Glutamatergic neuron (in vitro differentiated cells): ENCODE measurements at regions not wholly inside any gene's neighbourhood (a gene's known extent, or its start where the extent isn't known, plus 50 kb on each side); places are given as distances from the start of the nearest gene placed in this dataset.

ENCODE experiments used
- DNase-seq: peaks from one replicate; pipeline ENCODE4 v3.0.0; 2022
- H3K27ac Mint-ChIP-seq: one replicate; pipeline ENCODE4 v1.8.0; 2020; ENCODE audit warnings: mild to moderate bottlenecking, mixed read lengths, inconsistent platforms; ENCODE audit not compliant: unreplicated experiment
- H3K27me3 Mint-ChIP-seq: one replicate; pipeline ENCODE4 v1.8.0; 2020; ENCODE audit warnings: mild to moderate bottlenecking, moderate library complexity, mixed read lengths, inconsistent platforms; ENCODE audit not compliant: unreplicated experiment
- H3K36me3 Mint-ChIP-seq: one replicate; pipeline ENCODE4 v1.8.0; 2020; ENCODE audit warnings: mild to moderate bottlenecking, mixed read lengths, inconsistent platforms; ENCODE audit not compliant: unreplicated experiment
- H3K4me1 Mint-ChIP-seq: one replicate; pipeline ENCODE4 v1.8.0; 2020; ENCODE audit warnings: mild to moderate bottlenecking, low read depth, mixed read lengths, inconsistent platforms; ENCODE audit not compliant: unreplicated experiment
- H3K4me3 Mint-ChIP-seq: one replicate; pipeline ENCODE4 v1.8.0; 2020; ENCODE audit warnings: mild to moderate bottlenecking, mixed read lengths, inconsistent platforms; ENCODE audit not compliant: unreplicated experiment
- H3K9me3 Mint-ChIP-seq: one replicate; pipeline ENCODE4 v1.8.0; 2020; ENCODE audit warnings: mild to moderate bottlenecking, moderate library complexity, mixed read lengths, inconsistent platforms; ENCODE audit not compliant: unreplicated experiment
- CTCF ChIP-seq: fragments of 200-600 bp; sonication (generic); IDR thresholded peaks from one replicate; pipeline ENCODE4 v1.5.0; 2021; ENCODE audit not compliant: partially characterized antibody, unreplicated experiment

- TF ChIP-seq CTCF = no peak
- no peak overlapping the region for H3K27ac Mint-ChIP-seq
- DNase-seq = no peak
- no peaks in the 10 kb centered on the region for H3K9me3 Mint-ChIP-seq
- H3K27me3 Mint-ChIP-seq = peaks cover 3% of the 10 kb centered on the region
- no peaks in the 10 kb centered on the region for H3K4me1 Mint-ChIP-seq
- no peak overlapping the region for H3K4me3 Mint-ChIP-seq
- H3K36me3 Mint-ChIP-seq = no peaks in the 10 kb centered on the region
These were observed 301.2 kb upstream of the DEPDC1 start for GRCh38 chr1:68798071-68798470.

GRCh38 chr1:68799096-68799495 lies 302.2 kb upstream of the DEPDC1 start:
- Mint-ChIP-seq H3K36me3 (no peaks in the 10 kb centered on the region), H3K4me3 (no peak overlapping the region), H3K27ac (no peak overlapping the region), H3K9me3 (peaks cover 1% of the 10 kb centered on the region), H3K4me1 (no peaks in the 10 kb centered on the region), H3K27me3 (peaks cover 3% of the 10 kb centered on the region)
- DNase-seq = no peak
- TF ChIP-seq CTCF = no peak

- no peak for DNase-seq
- H3K36me3 Mint-ChIP-seq = no peaks in the 10 kb centered on the region
- no peak for TF ChIP-seq CTCF
- peaks cover 3% of the 10 kb centered on the region for H3K27me3 Mint-ChIP-seq
- H3K27ac Mint-ChIP-seq = no peak overlapping the region
- no peaks in the 10 kb centered on the region for H3K4me1 Mint-ChIP-seq
- H3K4me3 Mint-ChIP-seq = no peak overlapping the region
- H3K9me3 Mint-ChIP-seq = peaks cover 3% of the 10 kb centered on the region
These were observed 303.3 kb upstream of the DEPDC1 start for GRCh38 chr1:68800182-68800581.

GRCh38 chr1:68801440-68801839 lies 304.6 kb upstream of the DEPDC1 start:
- no peak overlapping the region for H3K27ac Mint-ChIP-seq
- H3K4me3 Mint-ChIP-seq = no peak overlapping the region
- no peaks in the 10 kb centered on the region for H3K36me3 Mint-ChIP-seq
- H3K9me3 Mint-ChIP-seq = peaks cover 3% of the 10 kb centered on the region
- DNase-seq = no peak
- H3K27me3 Mint-ChIP-seq = no peaks in the 10 kb centered on the region
- TF ChIP-seq CTCF = no peak
- H3K4me1 Mint-ChIP-seq = no peaks in the 10 kb centered on the region

- Mint-ChIP-seq H3K36me3 (no peaks in the 10 kb centered on the region), H3K4me1 (no peaks in the 10 kb centered on the region), H3K4me3 (no peak overlapping the region), H3K9me3 (peaks cover 3% of the 10 kb centered on the region), H3K27ac (no peak overlapping the region), H3K27me3 (no peaks in the 10 kb centered on the region)
- no peak for TF ChIP-seq CTCF
- no peak for DNase-seq
These were observed 308.3 kb upstream of the DEPDC1 start for GRCh38 chr1:68805097-68805641.
